Caki2 (cell line): ENCODE measurements at regions not wholly inside any gene's neighbourhood (a gene's known extent, or its start where the extent isn't known, plus 50 kb on each side); places are given as distances from the start of the nearest gene placed in this dataset.
"Not testable (repeated sequence)": the region's sequence is repeated elsewhere in the genome, so short reads cannot be mapped to it uniquely, and the experiment has no call there.

Experiments
- DNase-seq: peaks from one replicate; pipeline ENCODE4 v3.0.0-alpha.2; 2015; ENCODE audit warnings: low read depth
- in situ Hi-C: cut with HindIII; loops from 2 replicates; pipeline ENCODE4 v1.10.0; 2016; ENCODE audit warnings: low sequenced_read_pairs, low pct_unique_long_range_greater_than_20kb, mixed read lengths

DNA sequence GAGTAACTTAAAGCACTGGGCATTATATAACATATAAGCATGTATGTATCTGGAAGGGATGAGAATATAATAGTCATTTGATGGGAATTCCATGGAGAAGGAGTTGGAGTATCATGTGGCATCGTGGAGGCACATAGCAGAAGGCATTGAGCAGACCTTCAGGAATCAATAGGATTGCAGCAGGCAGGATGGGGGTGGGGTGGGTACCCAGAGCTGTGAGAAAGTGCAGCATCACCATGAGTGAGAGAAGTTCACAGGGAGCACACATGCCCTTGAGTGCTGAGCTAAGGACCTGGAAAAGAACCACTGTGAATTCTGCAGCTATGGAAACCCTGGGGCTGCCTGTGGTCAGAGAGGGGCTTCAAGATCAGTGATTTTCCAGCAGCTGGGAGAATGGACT lies 57.3 kb downstream of the MED10 start:
- no peak for DNase-seq
- in situ Hi-C loops, result no loop called here

DNA sequence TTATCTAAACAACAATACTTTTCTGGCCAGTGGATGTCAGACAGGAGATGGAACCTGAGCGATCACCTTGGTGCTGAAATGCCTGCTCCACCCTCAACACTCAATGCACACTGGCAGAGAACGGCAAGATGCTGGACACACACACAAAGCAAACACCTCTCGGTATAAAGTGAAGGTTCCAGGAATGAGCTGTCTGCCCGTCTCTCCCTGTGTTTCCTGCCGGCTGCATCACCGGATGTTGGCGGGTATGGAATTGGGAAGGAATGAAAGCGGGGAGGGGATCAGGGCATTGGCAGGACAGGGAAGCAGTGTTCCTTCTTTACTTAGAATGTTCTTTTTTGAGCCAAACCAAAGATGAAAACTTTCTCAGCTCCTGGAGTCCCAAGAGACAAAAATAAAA lies 59.2 kb downstream of the MED10 start:
- in situ Hi-C loops, result no loop called here
- no peak for DNase-seq

DNA sequence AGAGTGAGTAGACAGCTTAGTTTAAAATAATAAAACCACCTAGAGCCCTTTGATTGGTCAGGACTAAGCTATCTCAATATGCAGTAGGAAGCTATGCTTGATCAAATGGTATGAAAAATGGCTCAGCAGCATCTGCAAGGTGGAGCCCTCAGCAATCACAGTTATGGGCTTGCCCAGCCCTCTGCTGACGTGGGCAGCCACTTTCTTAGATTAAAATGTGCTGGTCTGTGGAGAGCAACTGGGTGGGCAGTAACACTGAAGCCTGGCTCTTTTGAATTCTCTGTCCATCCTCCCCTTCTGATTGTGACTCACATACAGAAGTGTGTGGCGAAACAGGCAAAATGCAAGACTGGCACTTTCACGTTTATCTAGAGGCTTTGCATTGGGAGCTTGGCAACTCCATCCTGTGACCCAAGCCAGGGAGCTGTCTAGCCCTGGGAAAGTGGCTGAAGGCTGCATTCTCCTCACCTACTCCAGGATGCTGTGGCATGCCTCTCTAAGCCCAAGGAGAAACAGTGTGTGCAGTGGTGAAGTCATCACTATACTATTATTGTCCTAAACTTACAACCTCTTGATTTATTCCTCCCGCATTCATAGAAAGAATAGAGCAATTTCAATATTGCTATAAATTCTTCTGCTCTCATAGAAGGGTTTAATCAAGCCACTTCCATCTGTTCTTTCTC lies 61.1 kb downstream of the MED10 start:
- in situ Hi-C loops, result no loop called here
- DNase-seq, result no peak

DNA sequence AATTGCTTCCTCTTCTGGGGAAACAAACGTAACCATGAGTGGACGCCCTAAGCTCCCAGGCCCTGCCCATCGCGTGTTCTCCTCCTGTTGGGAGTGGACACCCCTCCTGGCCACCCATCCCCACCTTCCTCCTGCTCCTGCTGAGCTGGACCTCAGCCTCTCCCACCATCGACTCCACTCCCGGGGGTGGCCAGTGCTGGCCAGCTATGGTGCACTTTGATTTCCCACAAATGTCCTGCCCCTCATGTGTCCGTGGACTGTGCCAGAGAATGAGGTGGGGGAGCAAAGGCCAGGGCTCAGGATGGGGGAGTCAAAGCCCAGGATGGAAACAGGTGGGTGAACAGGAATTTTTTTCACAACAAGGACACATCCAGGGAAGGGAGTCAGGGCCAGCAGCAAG lies 62.8 kb downstream of the MED10 start:
- no peak for DNase-seq
- in situ Hi-C loops, result no loop called here

DNA sequence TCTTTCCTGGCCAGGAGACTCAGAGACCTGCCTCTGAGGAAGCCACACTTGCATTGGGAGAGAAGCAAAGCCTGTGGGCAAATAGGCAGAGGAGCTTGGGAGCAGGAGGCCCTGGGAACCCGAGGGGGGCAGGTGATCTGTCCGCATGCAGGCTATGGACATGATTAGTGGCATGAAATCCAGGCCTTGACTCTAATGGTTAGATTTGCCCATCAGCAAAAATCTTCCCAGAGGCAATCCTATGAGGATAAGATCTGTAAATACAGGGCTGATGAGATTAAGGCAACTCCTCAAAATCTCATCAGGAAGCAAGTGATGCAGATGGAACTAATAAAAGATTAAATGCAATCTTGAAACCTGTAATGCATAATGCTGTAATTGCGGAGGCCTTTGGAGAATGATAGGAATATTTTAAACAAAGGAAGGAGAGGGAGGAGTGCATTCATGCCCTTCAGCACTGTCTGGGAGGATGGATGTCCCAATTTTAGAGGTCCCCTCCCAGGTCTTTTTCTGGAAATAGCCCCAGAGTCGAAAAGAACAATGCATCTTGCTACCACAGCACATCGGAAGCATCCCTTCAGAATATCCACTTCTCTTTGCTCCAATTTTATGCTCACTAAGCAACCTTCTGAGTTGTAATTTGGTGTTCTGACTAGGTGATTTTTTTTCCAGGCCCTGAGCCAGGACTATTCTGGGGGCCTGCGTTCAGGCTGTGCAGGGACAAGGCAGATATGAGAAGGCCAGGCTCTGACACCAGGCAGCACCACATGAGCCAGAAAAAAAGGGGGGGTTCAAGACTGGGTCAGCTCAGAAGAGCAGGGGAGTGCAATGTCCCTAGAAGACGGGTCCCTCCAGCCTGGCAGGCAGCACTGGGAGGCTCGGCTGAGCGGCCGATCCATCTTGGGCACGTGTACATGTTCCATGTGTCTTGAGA lies 66.5 kb downstream of the MED10 start:
- in situ Hi-C loops, result no loop called here

DNA sequence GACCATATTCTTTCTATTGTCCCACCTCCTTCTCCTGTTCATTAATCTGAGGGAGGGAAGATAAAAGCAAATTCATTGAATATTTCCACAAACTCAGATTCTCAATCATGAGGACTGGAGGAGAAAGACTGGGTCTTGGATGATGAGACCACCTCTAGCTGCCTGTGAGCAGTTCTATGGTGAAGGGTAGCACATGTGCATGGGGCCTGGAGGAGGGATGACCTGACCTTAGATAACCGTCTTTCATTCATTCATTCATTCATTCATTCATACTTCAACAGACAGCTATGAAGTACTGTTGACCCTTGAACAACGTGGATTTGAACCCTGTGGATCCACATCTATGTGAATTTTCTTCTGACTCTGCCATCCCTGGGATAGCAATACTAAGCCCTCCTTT lies 68.4 kb downstream of the MED10 start:
- in situ Hi-C loops, result no loop called here
- DNase-seq, result no peak

More for the DNA sequence above, 66.5 kb downstream of the MED10 start:
- DNase-seq, result no peak

DNA sequence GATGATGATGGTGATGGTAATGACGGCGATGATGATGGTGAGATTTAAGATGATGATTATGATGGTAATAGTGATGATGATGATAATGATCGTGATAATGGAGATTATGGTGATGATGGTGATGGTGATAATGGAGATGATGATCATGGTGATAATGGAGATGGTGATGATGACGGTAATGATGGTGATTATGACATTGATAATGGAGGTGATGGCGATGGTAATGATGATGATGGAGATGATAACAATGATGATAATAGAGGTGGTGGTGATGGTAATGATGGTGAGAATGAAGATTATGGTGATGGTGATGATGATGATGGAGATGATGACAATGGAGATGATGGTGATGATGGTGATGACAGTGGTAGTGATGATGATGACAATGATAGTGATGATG lies 69.7 kb downstream of the MED10 start:
- in situ Hi-C loops, result no loop called here
- DNase-seq, result no peak

DNA sequence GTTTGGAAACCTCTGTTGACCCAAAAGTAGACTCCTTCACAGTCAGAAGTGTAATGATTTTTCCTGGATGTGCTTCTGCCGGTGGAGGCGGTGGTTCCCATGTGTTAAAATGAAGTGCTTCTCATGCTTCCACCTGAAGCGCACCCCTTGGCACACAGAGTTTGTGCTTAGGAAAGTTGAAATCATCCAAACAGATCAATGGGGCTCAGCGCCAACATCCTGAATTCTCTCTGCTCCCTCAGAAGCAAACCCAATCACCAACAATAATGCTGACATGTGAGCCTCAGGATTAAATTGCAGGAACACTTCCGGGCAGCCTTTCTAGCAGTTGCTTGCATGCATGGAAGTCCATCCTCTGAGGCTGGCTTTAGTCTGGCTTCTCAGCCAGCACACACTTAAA lies 71.0 kb downstream of the MED10 start:
- no peak for DNase-seq
- in situ Hi-C loops, result no loop called here

DNA sequence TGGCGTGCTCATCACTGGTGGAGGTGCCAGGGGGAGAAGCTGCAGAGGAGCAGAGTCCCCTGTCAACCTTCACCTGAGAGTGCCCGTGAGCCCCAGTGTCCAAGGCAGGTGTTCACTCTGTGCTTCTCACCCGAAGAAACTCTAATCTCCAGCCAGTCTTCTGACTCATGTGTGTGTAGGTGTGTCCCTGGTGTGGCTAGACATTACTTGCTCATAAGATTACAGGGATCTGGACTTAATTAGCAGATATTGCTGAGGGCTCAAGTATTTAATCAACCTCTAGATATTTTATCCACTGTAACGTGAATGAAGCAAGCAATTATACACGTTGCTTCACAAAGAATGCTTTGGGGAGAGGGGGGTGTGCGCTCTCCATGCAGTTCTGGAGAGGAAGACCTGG lies 72.5 kb downstream of the MED10 start:
- in situ Hi-C loops, result no loop called here
- no peak for DNase-seq

DNA sequence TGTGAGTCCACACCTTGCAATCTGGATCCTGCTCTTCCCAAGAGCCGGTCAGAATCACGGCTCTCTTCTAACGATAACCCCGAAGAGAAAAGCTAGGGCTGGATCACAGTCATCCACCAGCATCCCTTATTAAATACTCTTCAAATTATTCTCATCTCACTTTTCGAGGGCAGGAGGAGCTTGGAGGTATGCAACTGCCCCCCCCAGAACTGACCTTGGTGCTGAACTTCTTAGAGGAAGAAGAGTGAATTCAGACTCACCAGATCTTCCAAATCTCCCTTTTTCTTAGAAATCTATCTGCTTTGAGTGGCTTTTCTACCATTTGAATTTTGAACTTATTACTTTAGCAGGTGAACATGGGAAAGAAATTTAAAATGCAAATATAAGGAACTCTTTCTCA lies 75.7 kb downstream of the MED10 start:
- in situ Hi-C loops, result no loop called here
- no peak for DNase-seq

DNA sequence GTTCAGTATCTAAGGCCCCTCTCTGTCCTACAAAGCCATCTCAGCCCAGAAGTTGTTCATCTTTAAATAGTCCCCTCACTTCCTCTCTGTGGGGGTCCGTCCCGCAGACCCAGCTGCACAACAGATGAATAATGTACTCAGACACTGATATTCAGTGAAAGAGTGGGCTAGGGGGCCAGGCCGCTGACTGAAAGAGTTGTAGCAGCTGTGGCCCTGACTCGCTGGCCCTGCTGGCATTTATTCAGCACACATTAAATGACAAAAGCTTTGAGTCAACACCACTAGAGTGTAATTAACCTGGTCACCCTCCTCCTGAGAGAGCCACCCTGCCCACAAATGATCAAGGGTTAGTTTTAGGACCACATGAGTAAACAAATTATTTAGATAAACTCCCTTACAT lies 76.3 kb downstream of the MED10 start:
- in situ Hi-C loops, result no loop called here

DNA sequence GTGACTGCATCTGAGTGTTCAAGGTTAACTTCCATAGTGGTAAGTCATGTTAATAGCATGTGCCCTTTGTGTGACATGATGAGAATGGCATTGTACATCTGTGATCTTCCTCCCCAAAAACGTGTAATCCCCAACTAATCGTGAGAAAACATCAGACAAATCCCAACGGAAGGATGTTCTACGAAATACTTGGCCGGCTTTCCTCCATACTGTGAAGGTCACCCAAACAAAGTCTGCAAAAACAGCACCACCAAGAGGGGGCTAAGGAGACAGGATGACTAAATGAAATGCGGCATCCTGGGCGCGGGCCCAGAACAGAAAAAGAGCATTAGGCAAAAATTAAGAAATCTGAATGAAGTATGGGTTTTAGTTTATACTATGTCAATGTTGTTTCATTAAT lies 81.8 kb downstream of the MED10 start:
- DNase-seq, result no peak
- in situ Hi-C loops, result no loop called here

More for the DNA sequence above, 76.3 kb downstream of the MED10 start:
- DNase-seq, result no peak

DNA sequence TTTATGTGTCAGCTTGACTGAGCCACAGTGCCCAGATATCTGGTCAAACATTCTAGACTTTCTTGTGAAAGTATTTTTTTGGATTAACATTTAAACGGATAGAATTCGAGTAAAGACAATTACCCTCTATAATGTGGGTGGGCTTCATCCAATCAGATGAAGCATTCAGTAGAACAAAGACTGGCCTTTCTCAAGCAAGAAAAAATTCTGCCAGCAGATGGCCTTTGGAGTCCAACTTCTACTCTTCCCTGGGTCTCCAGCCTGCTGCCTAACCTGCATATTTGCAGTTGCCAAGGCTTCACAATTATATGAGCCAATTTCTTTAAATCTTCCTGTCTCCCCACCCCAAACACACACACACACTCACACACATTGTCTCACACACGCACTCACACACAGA lies 86.4 kb downstream of the MED10 start:
- DNase-seq, result no peak
- in situ Hi-C loops, result no loop called here

DNA sequence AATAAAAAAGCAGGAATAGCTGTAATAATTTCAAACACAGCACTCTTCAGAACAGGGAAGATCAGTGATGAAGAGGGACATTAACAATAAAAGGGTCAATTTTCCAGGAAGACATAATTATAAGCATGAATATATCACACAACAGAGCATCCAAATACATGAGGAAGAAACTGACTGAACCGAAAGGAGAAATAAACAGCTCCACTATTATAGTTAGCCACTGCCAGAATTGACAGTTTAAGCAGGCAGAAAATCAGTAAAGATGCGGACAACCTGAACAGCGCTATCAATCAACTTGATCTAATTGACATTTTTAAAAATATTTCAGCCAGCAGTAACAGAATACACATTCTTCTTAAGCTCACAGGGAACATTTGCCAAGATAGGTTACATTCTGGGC lies 89.1 kb downstream of the MED10 start:
- DNase-seq, result no peak

DNA sequence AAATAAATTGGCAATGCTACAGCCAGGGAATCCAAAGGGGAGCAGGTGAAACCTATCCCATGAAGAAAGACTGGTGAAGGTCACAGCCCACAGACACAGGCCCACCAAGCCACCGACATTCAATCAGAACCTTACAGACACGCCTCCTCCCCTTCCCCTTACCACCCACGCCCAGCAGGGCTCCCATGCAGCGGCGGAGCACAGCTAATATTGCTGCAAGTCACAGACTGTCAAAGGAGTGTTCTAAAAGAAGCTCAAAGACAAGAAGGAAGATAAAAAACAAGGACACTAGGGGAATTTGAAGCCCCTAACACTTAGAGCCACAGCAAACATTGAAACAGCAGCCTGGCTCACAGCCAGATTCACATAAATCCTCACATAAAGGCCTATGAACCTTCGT lies 91.2 kb downstream of the MED10 start:
- DNase-seq, result no peak
- in situ Hi-C loops, result no loop called here

More for the DNA sequence above, 89.1 kb downstream of the MED10 start:
- in situ Hi-C loops, result no loop called here

DNA sequence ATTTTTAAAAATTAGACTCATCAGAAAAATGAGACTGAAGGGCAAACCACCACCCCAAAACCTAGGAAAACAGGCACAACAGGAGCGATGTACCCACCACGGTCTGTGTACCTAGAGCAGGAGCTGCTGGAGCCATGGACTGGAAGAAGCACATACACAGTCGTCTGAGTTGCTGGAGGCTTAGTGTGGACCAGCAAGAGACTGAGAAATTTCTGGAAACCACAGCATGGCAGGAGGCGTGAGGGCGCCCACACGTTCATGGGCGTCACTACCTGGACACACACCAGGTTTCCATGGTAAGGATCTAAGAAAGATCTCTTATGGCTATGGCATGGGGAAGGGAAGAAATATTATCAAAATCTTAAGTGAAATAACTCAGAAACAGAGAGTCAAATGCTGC lies 91.9 kb downstream of the MED10 start:
- no peak for DNase-seq
- in situ Hi-C loops, result no loop called here

DNA sequence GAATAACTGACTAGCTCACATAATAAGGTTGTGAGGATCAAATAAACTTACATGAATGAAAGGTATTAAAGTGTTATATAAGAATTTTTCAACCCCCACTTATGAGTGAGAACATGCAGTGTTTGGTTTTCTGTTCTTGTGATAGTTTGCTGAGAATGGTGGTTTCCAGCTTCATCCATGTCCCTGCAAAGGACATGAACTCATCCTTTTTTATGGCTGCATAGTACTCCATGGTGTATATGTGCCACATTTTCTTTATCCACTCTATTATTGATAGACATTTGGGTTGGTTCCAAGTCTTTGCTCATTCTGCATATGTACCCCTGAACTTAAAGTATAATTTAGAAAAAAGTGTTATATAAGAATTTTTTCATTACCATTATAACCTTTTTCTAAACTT lies 93.9 kb downstream of the MED10 start:
- in situ Hi-C loops, result not testable (repeated sequence)

DNA sequence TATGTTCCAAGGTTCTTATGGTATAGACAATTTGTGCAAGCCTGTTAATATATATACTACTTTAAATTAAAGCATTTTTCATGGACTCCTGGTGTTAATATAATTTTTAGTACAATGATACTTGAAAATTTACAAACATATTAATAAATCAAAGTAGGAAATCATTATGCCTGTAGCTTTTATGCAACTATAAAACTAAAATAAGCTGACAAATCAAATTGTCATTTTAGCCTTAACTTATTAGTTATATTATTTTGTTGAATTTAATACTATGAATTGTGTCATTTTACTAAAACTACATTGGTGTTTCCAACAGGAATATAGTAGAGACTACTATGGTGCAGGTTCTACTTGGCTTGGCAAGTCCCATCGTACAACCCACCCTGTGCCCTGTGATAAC lies 96.0 kb downstream of the MED10 start:
- no peak for DNase-seq
- in situ Hi-C loops, result no loop called here

More for the DNA sequence above, 93.9 kb downstream of the MED10 start:
- not testable (repeated sequence) for DNase-seq

DNA sequence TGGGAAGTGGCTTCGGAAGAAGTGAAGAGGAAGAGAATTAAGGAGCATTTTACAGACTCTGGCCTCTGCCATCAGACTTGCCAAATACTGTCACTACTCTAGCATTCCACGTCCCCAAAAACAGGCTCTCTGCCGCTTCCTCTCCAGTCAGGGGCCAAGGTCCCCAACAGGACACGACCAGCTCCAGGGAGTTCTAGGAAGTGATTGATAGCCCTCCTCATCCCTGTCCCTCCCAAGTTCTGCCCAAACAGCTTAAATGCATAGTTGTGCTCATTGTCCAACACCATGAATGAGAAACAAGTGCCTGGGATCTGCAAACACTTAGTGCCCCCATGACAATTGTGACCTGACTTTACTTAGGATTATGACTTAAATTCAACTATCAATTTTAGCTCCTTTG lies 96.5 kb downstream of the MED10 start:
- in situ Hi-C loops, result no loop called here

More for the DNA sequence above, 96.5 kb downstream of the MED10 start:
- DNase-seq, result no peak
